ENCODE measurements at regions not wholly inside any gene's neighbourhood (a gene's known extent, or its start where the extent isn't known, plus 50 kb on each side); places are given as distances from the start of the nearest gene placed in this dataset.

DNA sequence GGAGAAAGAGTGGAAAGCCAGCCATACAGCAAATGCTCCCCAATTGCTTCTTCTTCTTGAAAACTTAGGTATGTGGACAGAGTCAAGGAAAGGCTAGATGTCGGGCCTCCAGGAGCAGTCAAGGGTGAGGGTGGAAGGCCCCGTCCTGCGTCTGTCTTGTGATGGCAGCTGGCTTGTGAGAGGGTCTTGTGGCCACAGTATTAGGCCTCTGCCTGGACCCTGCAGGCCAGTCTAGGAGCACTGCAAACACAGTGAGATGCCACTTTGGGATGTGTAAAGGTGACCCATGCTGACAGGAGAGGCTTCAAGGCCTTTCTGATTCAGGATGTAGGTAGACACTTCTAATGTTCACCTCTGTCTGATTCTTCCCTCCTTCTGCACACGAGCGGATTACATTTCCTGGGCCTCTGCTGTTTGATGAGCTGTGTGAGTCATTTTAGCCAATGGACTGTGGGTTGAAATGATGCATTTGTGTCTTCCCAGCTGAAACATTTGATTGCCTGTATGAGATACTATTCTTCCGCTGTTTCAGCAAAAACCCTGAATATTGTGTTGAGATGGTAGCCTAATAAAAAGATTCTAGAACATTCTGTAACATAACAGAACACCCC is 135.4 kb downstream of the EMX2 start:
- POLR2A ChIA-PET: no interaction called here
- TF ChIP-seq ZNF350 (tag by site-specific recombination; IDR thresholded peaks at IDR 0.05): no peak
- CTCF ChIA-PET: no interaction called here

GRCh38 chr10:117680601-117681000 is 138.1 kb downstream of the EMX2 start:
- TF ChIP-seq ZNF768 (tag by site-specific recombination; IDR thresholded peaks at IDR 0.05) (no peak), KLF17 (tag by site-specific recombination; IDR thresholded peaks at IDR 0.05) (no peak), GLIS1 (tag by site-specific recombination; IDR thresholded peaks at IDR 0.05) (no peak), ZNF362 (tag by site-specific recombination; IDR thresholded peaks at IDR 0.05) (no peak), ZNF707 (tag by site-specific recombination; IDR thresholded peaks at IDR 0.05) (no peak), ZNF132 (tag by site-specific recombination; IDR thresholded peaks at IDR 0.05; ENCODE audit: borderline replicate concordance) (no peak)
- H3K4me1 ChIP-seq (ENCODE audit: control insufficient read depth, insufficient read depth, low read length): no peaks in the 10 kb centered on the region
- H3K9me3 ChIP-seq (ENCODE audit: control insufficient read depth, insufficient read depth, low read depth, low read length): no peaks in the 10 kb centered on the region
- CTCF ChIA-PET: interaction anchor here (0.7 to 1.3 kb wide), 3 partner anchors 123 to 462 kb away, joined by 3 to 4 read pairs (median 4); no protein-coding TSS in a partner anchor
- no peak overlapping the region for H3K4me3 ChIP-seq (ENCODE audit: low read depth, low read length)
- H3K36me3 ChIP-seq (ENCODE audit: control insufficient read depth in 2 of 2, insufficient read depth in 1 of 2, low read length in 2 of 2): no peaks in the 10 kb centered on the region
- no peak overlapping the region for H3K27ac ChIP-seq (ENCODE audit: extremely low read depth, low read depth, low read length)
- POLR2A ChIA-PET: no interaction called here

More for the DNA sequence above, 135.4 kb downstream of the EMX2 start:
- Histone ChIP-seq H3K27ac (ENCODE audit: extremely low read depth, low read depth, low read length) (no peak overlapping the region), H3K4me3 (ENCODE audit: low read depth, low read length) (no peak overlapping the region), H3K4me1 (ENCODE audit: control insufficient read depth, insufficient read depth, low read length) (no peaks in the 10 kb centered on the region), H3K9me3 (ENCODE audit: control insufficient read depth, insufficient read depth, low read depth, low read length) (no peaks in the 10 kb centered on the region), H3K36me3 (ENCODE audit: control insufficient read depth in 2 of 2, insufficient read depth in 1 of 2, low read length in 2 of 2) (no peaks in the 10 kb centered on the region)

DNA sequence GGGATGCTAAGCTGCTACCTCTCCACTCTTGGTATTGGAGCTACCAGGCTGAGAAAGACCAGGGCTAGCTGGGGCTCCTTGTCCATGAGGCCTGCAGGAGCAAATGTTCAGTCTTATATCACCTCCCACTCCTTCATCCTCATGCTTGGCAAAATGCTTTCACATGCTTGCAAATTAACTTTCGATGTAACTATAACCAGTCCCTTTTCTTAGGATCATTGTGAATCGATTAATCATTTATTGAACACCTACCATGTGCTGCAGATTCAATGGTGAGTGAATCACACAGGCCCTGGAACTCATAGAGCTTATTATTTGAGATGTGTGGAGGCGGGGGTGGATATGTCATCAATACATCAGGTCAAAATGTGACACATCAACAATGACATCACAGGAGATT is 138.6 kb downstream of the EMX2 start:
- Histone ChIP-seq H3K4me1 (ENCODE audit: control insufficient read depth, insufficient read depth, low read length) (no peaks in the 10 kb centered on the region), H3K27ac (ENCODE audit: extremely low read depth, low read depth, low read length) (no peak overlapping the region), H3K4me3 (ENCODE audit: low read depth, low read length) (no peak overlapping the region), H3K9me3 (ENCODE audit: control insufficient read depth, insufficient read depth, low read depth, low read length) (no peaks in the 10 kb centered on the region), H3K36me3 (ENCODE audit: control insufficient read depth in 2 of 2, insufficient read depth in 1 of 2, low read length in 2 of 2) (no peaks in the 10 kb centered on the region)
- ChIA-PET CTCF (interaction anchor here (0.7 to 1.3 kb wide), 3 partner anchors 123 to 462 kb away, joined by 3 to 4 read pairs (median 4); no protein-coding TSS in a partner anchor), POLR2A (no interaction called here)
- TF ChIP-seq GLI4 (tag by site-specific recombination; IDR thresholded peaks at IDR 0.05) (no peak), ZNF121 (tag by site-specific recombination; IDR thresholded peaks at IDR 0.05) (no peak), ATF2 (tag by site-specific recombination; IDR thresholded peaks at IDR 0.05; ENCODE audit: low read depth) (no peak), ZNF211 (tag by site-specific recombination; IDR thresholded peaks at IDR 0.05; ENCODE audit: low read depth) (no peak), ZEB2 (tag by site-specific recombination; IDR thresholded peaks at IDR 0.05) (no peak), ZNF677 (tag by site-specific recombination; IDR thresholded peaks at IDR 0.05) (no peak), KLF9 (tag by site-specific recombination; IDR thresholded peaks at IDR 0.05; ENCODE audit: low read depth) (no peak)
- TF ChIP-seq, protein P1, sequence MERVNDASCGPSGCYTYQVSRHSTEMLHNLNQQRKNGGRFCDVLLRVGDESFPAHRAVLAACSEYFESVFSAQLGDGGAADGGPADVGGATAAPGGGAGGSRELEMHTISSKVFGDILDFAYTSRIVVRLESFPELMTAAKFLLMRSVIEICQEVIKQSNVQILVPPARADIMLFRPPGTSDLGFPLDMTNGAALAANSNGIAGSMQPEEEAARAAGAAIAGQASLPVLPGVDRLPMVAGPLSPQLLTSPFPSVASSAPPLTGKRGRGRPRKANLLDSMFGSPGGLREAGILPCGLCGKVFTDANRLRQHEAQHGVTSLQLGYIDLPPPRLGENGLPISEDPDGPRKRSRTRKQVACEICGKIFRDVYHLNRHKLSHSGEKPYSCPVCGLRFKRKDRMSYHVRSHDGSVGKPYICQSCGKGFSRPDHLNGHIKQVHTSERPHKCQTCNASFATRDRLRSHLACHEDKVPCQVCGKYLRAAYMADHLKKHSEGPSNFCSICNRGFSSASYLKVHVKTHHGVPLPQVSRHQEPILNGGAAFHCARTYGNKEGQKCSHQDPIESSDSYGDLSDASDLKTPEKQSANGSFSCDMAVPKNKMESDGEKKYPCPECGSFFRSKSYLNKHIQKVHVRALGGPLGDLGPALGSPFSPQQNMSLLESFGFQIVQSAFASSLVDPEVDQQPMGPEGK (tag by site-specific recombination; IDR thresholded peaks at IDR 0.05): no peak
- TF ChIP-seq, protein P2, sequence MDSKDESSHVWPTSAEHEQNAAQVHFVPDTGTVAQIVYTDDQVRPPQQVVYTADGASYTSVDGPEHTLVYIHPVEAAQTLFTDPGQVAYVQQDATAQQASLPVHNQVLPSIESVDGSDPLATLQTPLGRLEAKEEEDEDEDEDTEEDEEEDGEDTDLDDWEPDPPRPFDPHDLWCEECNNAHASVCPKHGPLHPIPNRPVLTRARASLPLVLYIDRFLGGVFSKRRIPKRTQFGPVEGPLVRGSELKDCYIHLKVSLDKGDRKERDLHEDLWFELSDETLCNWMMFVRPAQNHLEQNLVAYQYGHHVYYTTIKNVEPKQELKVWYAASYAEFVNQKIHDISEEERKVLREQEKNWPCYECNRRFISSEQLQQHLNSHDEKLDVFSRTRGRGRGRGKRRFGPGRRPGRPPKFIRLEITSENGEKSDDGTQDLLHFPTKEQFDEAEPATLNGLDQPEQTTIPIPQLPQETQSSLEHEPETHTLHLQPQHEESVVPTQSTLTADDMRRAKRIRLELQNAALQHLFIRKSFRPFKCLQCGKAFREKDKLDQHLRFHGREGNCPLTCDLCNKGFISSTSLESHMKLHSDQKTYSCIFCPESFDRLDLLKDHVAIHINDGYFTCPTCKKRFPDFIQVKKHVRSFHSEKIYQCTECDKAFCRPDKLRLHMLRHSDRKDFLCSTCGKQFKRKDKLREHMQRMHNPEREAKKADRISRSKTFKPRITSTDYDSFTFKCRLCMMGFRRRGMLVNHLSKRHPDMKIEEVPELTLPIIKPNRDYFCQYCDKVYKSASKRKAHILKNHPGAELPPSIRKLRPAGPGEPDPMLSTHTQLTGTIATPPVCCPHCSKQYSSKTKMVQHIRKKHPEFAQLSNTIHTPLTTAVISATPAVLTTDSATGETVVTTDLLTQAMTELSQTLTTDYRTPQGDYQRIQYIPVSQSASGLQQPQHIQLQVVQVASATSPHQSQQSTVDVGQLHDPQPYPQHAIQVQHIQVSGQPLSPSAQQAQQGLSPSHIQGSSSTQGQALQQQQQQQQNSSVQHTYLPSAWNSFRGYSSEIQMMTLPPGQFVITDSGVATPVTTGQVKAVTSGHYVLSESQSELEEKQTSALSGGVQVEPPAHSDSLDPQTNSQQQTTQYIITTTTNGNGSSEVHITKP (tag by site-specific recombination; IDR thresholded peaks at IDR 0.05): no peak
